Gastrocnemius medialis (tissue), 4 donors: ENCODE measurements at regions not wholly inside any gene's neighbourhood (a gene's known extent, or its start where the extent isn't known, plus 50 kb on each side); places are given as distances from the start of the nearest gene placed in this dataset.

Experiments
- ATAC-seq, 2 donors: fragments of 150-250 bp; one replicate each; pipeline ENCODE4 v1.9.1; 2016
- DNase-seq, 2 donors: peaks; one replicate each; pipeline ENCODE4 v3.0.0-alpha.2; 2019
- H3K27ac ChIP-seq, 4 donors: fragments of 200-600 bp; sonication (generic); 1 replicate in 1 of 4; 2 replicates in 3 of 4; pipeline ENCODE4 v1.5.1; 2016 to 2018; ENCODE audit warnings: mild to moderate bottlenecking in 2 of 4, moderate library complexity in 1 of 4
- H3K27me3 ChIP-seq, 3 donors: fragments of 200-600 bp; sonication (generic) in 2 of 3; 1 replicate in 1 of 3; 2 replicates in 2 of 3; pipeline versions ENCODE4 v1.5.1 to v1.6.0; 2016 to 2019; ENCODE audit warnings: mild to moderate bottlenecking in 1 of 3, moderate library complexity in 1 of 3
- H3K36me3 ChIP-seq, 2 donors: fragments of 200-600 bp; sonication (generic) in 1 of 2; one replicate each; pipeline ENCODE4 v1.5.1; 2017 to 2018
- H3K4me1 ChIP-seq, 2 donors: fragments of 200-600 bp; sonication (generic) in 1 of 2; one replicate each; pipeline ENCODE4 v1.5.1; 2016 to 2017; ENCODE audit warnings: mild to moderate bottlenecking in 2 of 2
- H3K4me3 ChIP-seq, 4 donors: fragments of 200-600 bp; sonication (generic) in 3 of 4; 1 replicate in 1 of 4; 2 replicates in 3 of 4; pipeline ENCODE4 v1.5.1; 2016 to 2019; ENCODE audit warnings: mild to moderate bottlenecking in 2 of 4
- H3K9me3 ChIP-seq, 3 donors: fragments of 200-600 bp; sonication (generic) in 2 of 3; 1 replicate in 1 of 3; 2 replicates in 2 of 3; pipeline ENCODE4 v1.5.1; 2016 to 2019
- CTCF ChIP-seq, 5 experiments: fragments of 450-650 bp in 3 of 5; fragments of 200-600 bp in 2 of 5; sonication (generic) in 2 of 5; IDR thresholded peaks in 4 of 5; conservative IDR thresholded peaks in 1 of 5; 1 replicate in 4 of 5; 2 replicates in 1 of 5; pipeline ENCODE4 v1.5.1; 2016 to 2019; ENCODE audit warnings: antibody characterized with exemption in 5 of 5, mild to moderate bottlenecking in 3 of 5, moderate library complexity in 3 of 5
- POLR2A ChIP-seq, 2 donors: fragments of 450-650 bp; IDR thresholded peaks; one replicate each; pipeline ENCODE4 v1.6.1; 2017; ENCODE audit warnings: antibody characterized with exemption in 2 of 2, mild to moderate bottlenecking in 2 of 2, moderate library complexity in 2 of 2
- in situ Hi-C, 4 donors: fragments of 200-750 bp; cut with MboI; loops; one replicate each; pipeline versions ENCODE4 v1.15.0 to v1.8.0; 2017; ENCODE audit warnings: low sequenced_read_pairs in 4 of 4
- intact Hi-C: fragments of 100-400 bp; cut with DNase I; formaldehyde crosslinking; loops from one replicate; pipeline ENCODE4 v1.15.1; 2023; ENCODE audit warnings: low total_unique reads

GRCh38 chr2:34349527-34349926 lies 750.4 kb upstream of the FAM98A start:
- Histone ChIP-seq H3K27me3 (no peaks in the 10 kb centered on the region), H3K27ac (no peak overlapping the region), H3K4me1 (no peaks in the 10 kb centered on the region), H3K36me3 (no peaks in the 10 kb centered on the region), H3K9me3 (no peaks in the 10 kb centered on the region), H3K4me3 (no peak overlapping the region)
- ATAC-seq (no peak), DNase-seq (no peak)
- intact Hi-C loops (no loop called here), in situ Hi-C loops (no loop called here)
- no peak for TF ChIP-seq POLR2A (IDR thresholded peaks at IDR 0.05)
- TF ChIP-seq CTCF (IDR thresholded peaks at IDR 0.05 in 4 of 5, conservative IDR thresholded peaks at IDR 0.05 in 1 of 5): no peak

- Histone ChIP-seq H3K27me3 (no peaks in the 10 kb centered on the region), H3K27ac (no peak overlapping the region), H3K4me3 (no peak overlapping the region), H3K4me1 (no peaks in the 10 kb centered on the region), H3K9me3 (no peaks in the 10 kb centered on the region), H3K36me3 (no peaks in the 10 kb centered on the region)
- TF ChIP-seq CTCF (IDR thresholded peaks at IDR 0.05 in 4 of 5, conservative IDR thresholded peaks at IDR 0.05 in 1 of 5): no peak
- no peak for TF ChIP-seq POLR2A (IDR thresholded peaks at IDR 0.05)
- in situ Hi-C loops: no loop called here
- intact Hi-C loops: no loop called here
- no peak for ATAC-seq
- DNase-seq: no peak
Measured at GRCh38 chr2:34345030-34345429, 745.9 kb upstream of the FAM98A start.

- H3K27me3 ChIP-seq: no peaks in the 10 kb centered on the region
- no peaks in the 10 kb centered on the region for H3K36me3 ChIP-seq
- intact Hi-C loops (no loop called here), in situ Hi-C loops (no loop called here)
- no peak overlapping the region for H3K27ac ChIP-seq
- DNase-seq: no peak
- H3K9me3 ChIP-seq: no peaks in the 10 kb centered on the region
- no peak for TF ChIP-seq CTCF (IDR thresholded peaks at IDR 0.05 in 4 of 5, conservative IDR thresholded peaks at IDR 0.05 in 1 of 5)
- TF ChIP-seq POLR2A (IDR thresholded peaks at IDR 0.05): no peak
- H3K4me3 ChIP-seq: no peak overlapping the region
- H3K4me1 ChIP-seq: no peaks in the 10 kb centered on the region
- ATAC-seq: no peak
Measured at GRCh38 chr2:34340307-34340706, 741.2 kb upstream of the FAM98A start.

- in situ Hi-C loops (no loop called here), intact Hi-C loops (no loop called here)
- Histone ChIP-seq H3K9me3 (no peaks in the 10 kb centered on the region), H3K36me3 (no peaks in the 10 kb centered on the region), H3K27me3 (no peaks in the 10 kb centered on the region), H3K4me3 (no peak overlapping the region), H3K4me1 (no peaks in the 10 kb centered on the region), H3K27ac (no peak overlapping the region)
- TF ChIP-seq POLR2A (IDR thresholded peaks at IDR 0.05) (no peak), CTCF (IDR thresholded peaks at IDR 0.05 in 4 of 5, conservative IDR thresholded peaks at IDR 0.05 in 1 of 5) (no peak)
- DNase-seq (no peak), ATAC-seq (no peak)
Measured at GRCh38 chr2:34337735-34338134, 738.6 kb upstream of the FAM98A start.

GRCh38 chr2:34332813-34333212 lies 733.7 kb upstream of the FAM98A start:
- Histone ChIP-seq H3K27me3 (no peaks in the 10 kb centered on the region), H3K4me1 (no peaks in the 10 kb centered on the region), H3K36me3 (no peaks in the 10 kb centered on the region), H3K27ac (no peak overlapping the region), H3K4me3 (no peak overlapping the region), H3K9me3 (no peaks in the 10 kb centered on the region)
- DNase-seq: no peak
- intact Hi-C loops (no loop called here), in situ Hi-C loops (no loop called here)
- no peak for ATAC-seq
- TF ChIP-seq POLR2A (IDR thresholded peaks at IDR 0.05) (no peak), CTCF (IDR thresholded peaks at IDR 0.05 in 4 of 5, conservative IDR thresholded peaks at IDR 0.05 in 1 of 5) (no peak)
